HepG2 (cell line): ENCODE measurements at regions not wholly inside any gene's neighbourhood (a gene's known extent, or its start where the extent isn't known, plus 50 kb on each side); places are given as distances from the start of the nearest gene placed in this dataset.

Experiments
- ARID2 ChIP-seq: sonication (generic); formaldehyde crosslinking; IDR thresholded peaks from 2 replicates; pipeline ENCODE4 v1.8.1; 2022; ENCODE audit warnings: mild to moderate bottlenecking, missing genetic modification reagents, borderline replicate concordance
- BCLAF1 ChIP-seq: fragments of 450-650 bp; IDR thresholded peaks from 2 replicates; pipeline ENCODE4 v1.6.1; 2017; ENCODE audit warnings: mild to moderate bottlenecking
- CTCF ChIP-seq: sonication (generic); formaldehyde crosslinking; IDR thresholded peaks from 2 replicates; pipeline ENCODE4 v1.5.0; 2020; ENCODE audit warnings: mild to moderate bottlenecking, missing genetic modification reagents, moderate library complexity
- EZH2 ChIP-seq: conservative IDR thresholded peaks from 2 replicates; pipeline ENCODE4 v1.6.1; 2012; ENCODE audit warnings: mild to moderate bottlenecking, low read depth, low read length, moderate library complexity
- GPBP1L1 ChIP-seq: sonication (generic); formaldehyde crosslinking; IDR thresholded peaks from 2 replicates; pipeline ENCODE4 v1.5.0; 2020; ENCODE audit warnings: mild to moderate bottlenecking, missing genetic modification reagents
- NFYB ChIP-seq: sonication (generic); formaldehyde crosslinking; IDR thresholded peaks from 2 replicates; pipeline ENCODE4 v1.4.0; 2020; ENCODE audit warnings: missing genetic modification reagents
- POLR2AphosphoS5 ChIP-seq: IDR thresholded peaks from 2 replicates; pipeline ENCODE4 v1.6.1; 2012; ENCODE audit warnings: low read depth, low read length
- SP5 ChIP-seq: IDR thresholded peaks from 2 replicates; pipeline ENCODE4 v1.6.1; 2016; ENCODE audit warnings: low read depth, borderline replicate concordance
- TARDBP ChIP-seq: sonication (generic); formaldehyde crosslinking; IDR thresholded peaks from 2 replicates; pipeline ENCODE4 v1.8.0; 2022; ENCODE audit warnings: mild to moderate bottlenecking, missing genetic modification reagents
- TERF1 ChIP-seq: sonication (generic); formaldehyde crosslinking; IDR thresholded peaks from 2 replicates; pipeline ENCODE4 v1.8.0; 2022; ENCODE audit warnings: mild to moderate bottlenecking, missing genetic modification reagents, moderate library complexity
- ZBTB7B ChIP-seq: sonication (generic); formaldehyde crosslinking; IDR thresholded peaks from 2 replicates; pipeline ENCODE4 v1.4.0; 2020; ENCODE audit warnings: missing genetic modification reagents
- ZNF121 ChIP-seq: sonication (generic); formaldehyde crosslinking; IDR thresholded peaks from 2 replicates; pipeline ENCODE4 v1.5.0; 2020; ENCODE audit warnings: mild to moderate bottlenecking, missing genetic modification reagents
- ZNF407 ChIP-seq: sonication (generic); formaldehyde crosslinking; IDR thresholded peaks from one replicate; pipeline ENCODE4 v1.5.1; 2020; ENCODE audit warnings: mild to moderate bottlenecking, missing genetic modification reagents; ENCODE audit errors: not compliant biosample characterization
- ZNF644 ChIP-seq: IDR thresholded peaks from 2 replicates; pipeline ENCODE4 v1.6.1; 2016; ENCODE audit warnings: low read depth

GRCh38 chr5:163248871-163249270, 188.5 kb upstream of the CCNG1 start:
- no peak for TF ChIP-seq ZNF121 (CRISPR knock-in tag)
- TF ChIP-seq SP5: no peak
- TF ChIP-seq EZH2: no peak
- TF ChIP-seq CTCF (CRISPR knock-in tag): no peak
- no peak for TF ChIP-seq ZNF644 (CRISPR knock-in tag)
- no peak for TF ChIP-seq GPBP1L1 (CRISPR knock-in tag)
- no peak for TF ChIP-seq POLR2AphosphoS5
- no peak for TF ChIP-seq ZBTB7B (CRISPR knock-in tag)
- TF ChIP-seq ZNF407 (CRISPR knock-in tag): no peak
- no peak for TF ChIP-seq TERF1 (CRISPR knock-in tag)
- TF ChIP-seq BCLAF1: no peak
- TF ChIP-seq NFYB (CRISPR knock-in tag): no peak
- no peak for TF ChIP-seq TARDBP (CRISPR knock-in tag)
- TF ChIP-seq ARID2 (CRISPR knock-in tag): no peak
